ENCODE measurements at regions not wholly inside any gene's neighbourhood (a gene's known extent, or its start where the extent isn't known, plus 50 kb on each side); places are given as distances from the start of the nearest gene placed in this dataset.

DNA sequence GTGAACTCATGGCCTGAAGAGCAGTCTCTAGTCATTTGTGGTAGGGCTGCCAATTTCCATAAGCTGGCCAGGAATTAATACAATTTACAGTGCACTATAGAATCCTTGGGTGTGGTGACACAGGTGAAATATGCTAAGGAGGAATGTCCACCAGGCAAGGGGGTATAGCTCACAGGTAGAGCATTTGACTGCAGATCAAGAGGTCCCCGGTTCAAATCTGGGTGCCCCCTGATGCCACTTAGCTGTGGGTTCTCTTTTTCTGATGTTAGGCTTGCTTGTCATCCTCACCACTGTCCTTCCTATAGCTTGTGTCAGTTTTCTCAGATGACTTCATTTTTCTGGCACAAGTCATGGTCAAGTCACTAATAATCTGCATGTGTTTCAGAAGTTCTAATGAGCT, 108.7 kb downstream of the ZNF467 start:
- TF ChIP-seq, protein P1, sequence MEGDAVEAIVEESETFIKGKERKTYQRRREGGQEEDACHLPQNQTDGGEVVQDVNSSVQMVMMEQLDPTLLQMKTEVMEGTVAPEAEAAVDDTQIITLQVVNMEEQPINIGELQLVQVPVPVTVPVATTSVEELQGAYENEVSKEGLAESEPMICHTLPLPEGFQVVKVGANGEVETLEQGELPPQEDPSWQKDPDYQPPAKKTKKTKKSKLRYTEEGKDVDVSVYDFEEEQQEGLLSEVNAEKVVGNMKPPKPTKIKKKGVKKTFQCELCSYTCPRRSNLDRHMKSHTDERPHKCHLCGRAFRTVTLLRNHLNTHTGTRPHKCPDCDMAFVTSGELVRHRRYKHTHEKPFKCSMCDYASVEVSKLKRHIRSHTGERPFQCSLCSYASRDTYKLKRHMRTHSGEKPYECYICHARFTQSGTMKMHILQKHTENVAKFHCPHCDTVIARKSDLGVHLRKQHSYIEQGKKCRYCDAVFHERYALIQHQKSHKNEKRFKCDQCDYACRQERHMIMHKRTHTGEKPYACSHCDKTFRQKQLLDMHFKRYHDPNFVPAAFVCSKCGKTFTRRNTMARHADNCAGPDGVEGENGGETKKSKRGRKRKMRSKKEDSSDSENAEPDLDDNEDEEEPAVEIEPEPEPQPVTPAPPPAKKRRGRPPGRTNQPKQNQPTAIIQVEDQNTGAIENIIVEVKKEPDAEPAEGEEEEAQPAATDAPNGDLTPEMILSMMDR (IDR thresholded peaks at IDR 0.05; ENCODE audit: insufficient read depth, low read length): no peak
- no peak for TF ChIP-seq POLR2AphosphoS5 (IDR thresholded peaks at IDR 0.05; ENCODE audit: low read depth)
